Glutamatergic neuron (in vitro differentiated cells): ENCODE measurements at regions not wholly inside any gene's neighbourhood (a gene's known extent, or its start where the extent isn't known, plus 50 kb on each side); places are given as distances from the start of the nearest gene placed in this dataset.

Experiments
- DNase-seq: peaks from one replicate; pipeline ENCODE4 v3.0.0; 2022
- H3K27ac Mint-ChIP-seq: one replicate; pipeline ENCODE4 v1.8.0; 2020; ENCODE audit warnings: mild to moderate bottlenecking, mixed read lengths, inconsistent platforms; ENCODE audit not compliant: unreplicated experiment
- H3K27me3 Mint-ChIP-seq: one replicate; pipeline ENCODE4 v1.8.0; 2020; ENCODE audit warnings: mild to moderate bottlenecking, moderate library complexity, mixed read lengths, inconsistent platforms; ENCODE audit not compliant: unreplicated experiment
- H3K36me3 Mint-ChIP-seq: one replicate; pipeline ENCODE4 v1.8.0; 2020; ENCODE audit warnings: mild to moderate bottlenecking, mixed read lengths, inconsistent platforms; ENCODE audit not compliant: unreplicated experiment
- H3K4me1 Mint-ChIP-seq: one replicate; pipeline ENCODE4 v1.8.0; 2020; ENCODE audit warnings: mild to moderate bottlenecking, low read depth, mixed read lengths, inconsistent platforms; ENCODE audit not compliant: unreplicated experiment
- H3K4me3 Mint-ChIP-seq: one replicate; pipeline ENCODE4 v1.8.0; 2020; ENCODE audit warnings: mild to moderate bottlenecking, mixed read lengths, inconsistent platforms; ENCODE audit not compliant: unreplicated experiment
- H3K9me3 Mint-ChIP-seq: one replicate; pipeline ENCODE4 v1.8.0; 2020; ENCODE audit warnings: mild to moderate bottlenecking, moderate library complexity, mixed read lengths, inconsistent platforms; ENCODE audit not compliant: unreplicated experiment
- TF ChIP-seq, protein P1 (sequence below): fragments of 200-600 bp; sonication (generic); IDR thresholded peaks from one replicate; pipeline ENCODE4 v1.5.0; 2021; ENCODE audit not compliant: partially characterized antibody, unreplicated experiment

GRCh38 chr1:239178961-239179360 is 207.4 kb upstream of the CHRM3 start:
- TF ChIP-seq, protein P1, sequence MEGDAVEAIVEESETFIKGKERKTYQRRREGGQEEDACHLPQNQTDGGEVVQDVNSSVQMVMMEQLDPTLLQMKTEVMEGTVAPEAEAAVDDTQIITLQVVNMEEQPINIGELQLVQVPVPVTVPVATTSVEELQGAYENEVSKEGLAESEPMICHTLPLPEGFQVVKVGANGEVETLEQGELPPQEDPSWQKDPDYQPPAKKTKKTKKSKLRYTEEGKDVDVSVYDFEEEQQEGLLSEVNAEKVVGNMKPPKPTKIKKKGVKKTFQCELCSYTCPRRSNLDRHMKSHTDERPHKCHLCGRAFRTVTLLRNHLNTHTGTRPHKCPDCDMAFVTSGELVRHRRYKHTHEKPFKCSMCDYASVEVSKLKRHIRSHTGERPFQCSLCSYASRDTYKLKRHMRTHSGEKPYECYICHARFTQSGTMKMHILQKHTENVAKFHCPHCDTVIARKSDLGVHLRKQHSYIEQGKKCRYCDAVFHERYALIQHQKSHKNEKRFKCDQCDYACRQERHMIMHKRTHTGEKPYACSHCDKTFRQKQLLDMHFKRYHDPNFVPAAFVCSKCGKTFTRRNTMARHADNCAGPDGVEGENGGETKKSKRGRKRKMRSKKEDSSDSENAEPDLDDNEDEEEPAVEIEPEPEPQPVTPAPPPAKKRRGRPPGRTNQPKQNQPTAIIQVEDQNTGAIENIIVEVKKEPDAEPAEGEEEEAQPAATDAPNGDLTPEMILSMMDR = no peak
- H3K4me1 Mint-ChIP-seq = no peaks in the 10 kb centered on the region
- no peak overlapping the region for H3K4me3 Mint-ChIP-seq
- no peak overlapping the region for H3K27ac Mint-ChIP-seq
- H3K9me3 Mint-ChIP-seq = no peaks in the 10 kb centered on the region
- H3K27me3 Mint-ChIP-seq = no peaks in the 10 kb centered on the region
- no peaks in the 10 kb centered on the region for H3K36me3 Mint-ChIP-seq
- no peak for DNase-seq

GRCh38 chr1:239174880-239175279 is 211.5 kb upstream of the CHRM3 start:
- Mint-ChIP-seq H3K4me1 (no peaks in the 10 kb centered on the region), H3K27ac (no peak overlapping the region), H3K9me3 (no peaks in the 10 kb centered on the region), H3K27me3 (no peaks in the 10 kb centered on the region), H3K4me3 (no peak overlapping the region), H3K36me3 (no peaks in the 10 kb centered on the region)
- no peak for DNase-seq
- TF ChIP-seq, protein P1 = no peak

GRCh38 chr1:239170828-239171227 is 215.5 kb upstream of the CHRM3 start:
- Mint-ChIP-seq H3K4me1 (no peaks in the 10 kb centered on the region), H3K27ac (no peak overlapping the region), H3K9me3 (no peaks in the 10 kb centered on the region), H3K4me3 (no peak overlapping the region), H3K27me3 (no peaks in the 10 kb centered on the region), H3K36me3 (no peaks in the 10 kb centered on the region)
- no peak for DNase-seq
- TF ChIP-seq, protein P1 = no peak

GRCh38 chr1:239169276-239169675 is 217.1 kb upstream of the CHRM3 start:
- no peak for DNase-seq
- Mint-ChIP-seq H3K36me3 (no peaks in the 10 kb centered on the region), H3K9me3 (no peaks in the 10 kb centered on the region), H3K4me3 (no peak overlapping the region), H3K27me3 (no peaks in the 10 kb centered on the region), H3K4me1 (no peaks in the 10 kb centered on the region), H3K27ac (no peak overlapping the region)
- TF ChIP-seq, protein P1 = no peak

DNA sequence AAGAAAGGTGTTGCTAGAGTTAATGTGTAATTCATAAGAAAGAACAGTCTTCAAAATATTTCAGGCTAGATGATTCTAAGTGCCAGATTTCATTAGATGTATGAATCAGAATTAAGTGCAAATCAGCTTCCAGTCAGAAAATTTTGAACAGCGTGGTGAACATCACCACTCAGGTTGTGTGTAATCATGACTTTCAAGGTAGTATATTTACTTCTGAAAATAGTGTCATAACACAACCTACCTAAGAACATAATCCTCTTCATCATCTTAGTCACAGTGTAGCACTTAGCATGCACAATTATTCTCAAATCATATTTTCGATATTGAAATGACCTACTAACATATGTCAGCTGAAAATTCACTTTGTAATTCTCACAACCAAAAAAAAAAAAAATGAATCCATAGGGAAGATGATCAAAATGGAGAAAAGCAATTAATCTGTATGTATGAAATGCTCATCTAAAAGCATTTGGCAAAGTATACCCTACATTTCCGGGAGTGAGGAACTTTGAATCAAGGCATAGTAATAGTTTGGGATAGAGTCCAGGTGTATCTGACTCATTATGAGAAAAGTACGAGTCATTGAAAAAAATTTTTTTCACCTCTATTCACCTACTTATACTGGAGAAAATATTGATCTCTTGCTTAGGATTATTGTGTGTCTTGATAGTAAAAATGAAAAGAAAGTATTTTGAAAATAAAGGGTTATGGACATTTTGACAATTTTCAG is 221.8 kb upstream of the CHRM3 start:
- no peak for DNase-seq
- Mint-ChIP-seq H3K9me3 (no peaks in the 10 kb centered on the region), H3K27me3 (no peaks in the 10 kb centered on the region), H3K4me1 (no peaks in the 10 kb centered on the region), H3K4me3 (no peak overlapping the region), H3K27ac (no peak overlapping the region), H3K36me3 (no peaks in the 10 kb centered on the region)
- TF ChIP-seq, protein P1 = no peak
